Endothelial cell of umbilical vein (primary cell): ENCODE measurements at regions not wholly inside any gene's neighbourhood (a gene's known extent, or its start where the extent isn't known, plus 50 kb on each side); places are given as distances from the start of the nearest gene placed in this dataset.

ENCODE experiments used
- BruUV-seq: library from RNA; stranded (reverse); fragments of 400-500 nt; replicated peaks from 2 replicates; lab custom pipeline; 2021; lab: Mats Ljungman, UMichigan
- CTCF ChIA-PET: fragments of 300-600, 350-600 bp; sonication (Branson Sonifier 250); formaldehyde crosslinking; loops from one replicate; lab custom pipeline; 2021; ENCODE audit warnings: antibody characterized with exemption, inconsistent platforms; lab: Charles Lee
- POLR2A ChIA-PET: fragments of 300-600, 350-600 bp; sonication (Branson Sonifier 250); formaldehyde crosslinking; loops from one replicate; lab custom pipeline; 2021; ENCODE audit warnings: antibody characterized with exemption, inconsistent platforms; lab: Charles Lee
- DNase-seq: peaks from one replicate; pipeline ENCODE4 v3.0.0-alpha.2; 2011; ENCODE audit warnings: low read depth, low spot score
- FAIRE-seq: peaks from 2 replicates; lab custom pipeline; 2011; peaks lifted over from hg19 to GRCh38; lab: Jason Lieb, UNC
- H2AFZ ChIP-seq: 2 replicates; pipeline ENCODE4 v1.6.0; 2012; ENCODE audit warnings: low read depth, low read length, control low read depth, inconsistent platforms
- H3K27ac ChIP-seq: 2 replicates; pipeline ENCODE4 v1.5.1; 2011; ENCODE audit warnings: low read depth, mild to moderate bottlenecking, control low read depth, low read length, moderate library complexity; ENCODE audit not compliant: insufficient read depth
- H3K27me3 ChIP-seq, 2 experiments: 2 replicates each; pipeline versions ENCODE4 v1.6.0 to v1.6.1; 2011; ENCODE audit warnings: low read length in 2 of 2, mixed read lengths in 1 of 2; ENCODE audit not compliant: control insufficient read depth in 2 of 2, insufficient read depth in 2 of 2
- H3K36me3 ChIP-seq, 2 experiments: 2 replicates in 1 of 2; 3 replicates in 1 of 2; pipeline ENCODE4 v1.5.1; 2011; ENCODE audit warnings: low read length in 2 of 2, mild to moderate bottlenecking in 1 of 2, moderate library complexity in 1 of 2; ENCODE audit not compliant: control insufficient read depth in 2 of 2, insufficient read depth in 2 of 2; ENCODE audit errors: extremely low read depth in 1 of 2
- H3K4me1 ChIP-seq: 3 replicates; pipeline ENCODE4 v1.5.1; 2011; ENCODE audit warnings: mild to moderate bottlenecking, low read length; ENCODE audit not compliant: control insufficient read depth, insufficient read depth; ENCODE audit errors: extremely low read depth
- H3K4me2 ChIP-seq: 2 replicates; pipeline ENCODE4 v1.6.1; 2011; ENCODE audit warnings: low read length, control low read depth, mixed read lengths; ENCODE audit not compliant: insufficient read depth
- H3K4me3 ChIP-seq, 3 experiments: fragments of 200-600 bp in 1 of 3; sonication (generic), shearing (Covaris generic) in 1 of 3; replicated peaks in 1 of 3; 2 replicates each; pipeline ENCODE4 v1.5.1; 2011 to 2016; ENCODE audit warnings: control low read depth in 3 of 3, low read length in 3 of 3, mild to moderate bottlenecking in 2 of 3, inconsistent platforms in 1 of 3, low read depth in 1 of 3, moderate library complexity in 1 of 3; ENCODE audit not compliant: insufficient read depth in 1 of 3
- H3K79me2 ChIP-seq: 2 replicates; pipeline ENCODE4 v1.6.0; 2012; ENCODE audit warnings: low read length, inconsistent platforms; ENCODE audit not compliant: control insufficient read depth, insufficient read depth
- H3K9ac ChIP-seq: replicated peaks from 2 replicates; pipeline ENCODE3; 2011; ENCODE audit warnings: low read length, control low read depth; ENCODE audit not compliant: insufficient read depth; ENCODE audit errors: extremely low read depth
- H3K9me1 ChIP-seq: replicated peaks from 3 replicates; pipeline ENCODE4 v1.6.0; 2011; ENCODE audit warnings: mild to moderate bottlenecking, low read length; ENCODE audit not compliant: control insufficient read depth, insufficient read depth; ENCODE audit errors: extremely low read depth
- H3K9me3 ChIP-seq: replicated peaks from 2 replicates; pipeline ENCODE4 v1.5.1; 2012; ENCODE audit warnings: low read length, inconsistent platforms; ENCODE audit not compliant: control insufficient read depth, insufficient read depth
- H4K20me1 ChIP-seq: replicated peaks from 2 replicates; pipeline ENCODE3; 2011; ENCODE audit warnings: mild to moderate bottlenecking, low read length; ENCODE audit not compliant: control insufficient read depth, insufficient read depth; ENCODE audit errors: extremely low read depth
- CTCF ChIP-seq, 2 donors: IDR thresholded peaks; 1 replicate in 1 of 2; 2 replicates in 1 of 2; pipeline ENCODE4 v1.5.1; 2011; ENCODE audit warnings: low read length in 2 of 2, mild to moderate bottlenecking in 2 of 2, moderate library complexity in 2 of 2, control low read depth in 1 of 2, inconsistent platforms in 1 of 2, low read depth in 1 of 2; ENCODE audit not compliant: insufficient read depth in 1 of 2; ENCODE audit errors: extremely low read depth in 1 of 2
- EZH2 ChIP-seq: IDR thresholded peaks from 2 replicates; pipeline ENCODE4 v1.6.1; 2012; ENCODE audit warnings: borderline replicate concordance, low read depth, mild to moderate bottlenecking, moderate library complexity, low read length, inconsistent platforms; ENCODE audit not compliant: severe bottlenecking
- FOS ChIP-seq: IDR thresholded peaks from 2 replicates; pipeline ENCODE4 v1.6.1; 2011; ENCODE audit warnings: mild to moderate bottlenecking, low read length, moderate library complexity, borderline replicate concordance; ENCODE audit not compliant: insufficient read depth
- GATA2 ChIP-seq: IDR thresholded peaks from 2 replicates; pipeline ENCODE4 v1.7.0; 2011; ENCODE audit warnings: low read depth, mild to moderate bottlenecking, moderate library complexity, mixed read lengths, low read length; ENCODE audit not compliant: insufficient read length, insufficient read depth
- JUN ChIP-seq: IDR thresholded peaks from 2 replicates; pipeline ENCODE4 v1.6.1; 2011; ENCODE audit warnings: borderline replicate concordance, low read depth; ENCODE audit not compliant: insufficient read length, insufficient read depth
- MAX ChIP-seq: IDR thresholded peaks from 2 replicates; pipeline ENCODE4 v1.6.1; 2011; ENCODE audit not compliant: insufficient read depth, insufficient read length
- POLR2A ChIP-seq: IDR thresholded peaks from 2 replicates; pipeline ENCODE4 v1.6.1; 2012; ENCODE audit warnings: low read depth, mild to moderate bottlenecking, control low read depth, low read length
- POLR2AphosphoS5 ChIP-seq: IDR thresholded peaks from 2 replicates; pipeline ENCODE4 v1.6.1; 2012; ENCODE audit warnings: low read depth, mild to moderate bottlenecking, control low read depth, low read length, moderate library complexity; ENCODE audit not compliant: insufficient read depth
- dilution Hi-C: fragments of 300-500 bp; cut with MboI; formaldehyde crosslinking; loops from one replicate; pipeline ENCODE4 v1.15.0; 2019; ENCODE audit warnings: low sequenced_read_pairs; ENCODE audit not compliant: extremely low pct_ligation_motif_present
- intact Hi-C: fragments of 100-400 bp; cut with micrococcal nuclease; formaldehyde crosslinking; loops from one replicate; pipeline ENCODE4 v1.10.0; 2022

- H3K9me1 ChIP-seq: no peaks in the 10 kb centered on the region
- no peak overlapping the region for H2AFZ ChIP-seq
- TF ChIP-seq JUN (no peak), CTCF (IDR thresholded peaks at IDR 0.05; ENCODE audit: extremely low read depth in 1 of 2, insufficient read depth in 1 of 2, low read depth in 1 of 2, low read length in 2 of 2) (no peak), POLR2AphosphoS5 (no peak), MAX (no peak), POLR2A (no peak), FOS (no peak)
- dilution Hi-C loops: no loop called here
- no peaks in the 10 kb centered on the region for H3K27me3 ChIP-seq
- intact Hi-C loops: no loop called here
- H3K79me2 ChIP-seq: no peaks in the 10 kb centered on the region
- no peak overlapping the region for H3K9ac ChIP-seq
- CTCF ChIA-PET: no interaction called here
- FAIRE-seq (no peak), DNase-seq (no peak)
- no peaks in the 10 kb centered on the region for H3K9me3 ChIP-seq
- H3K4me3 ChIP-seq: no peak overlapping the region
- H3K27ac ChIP-seq: no peak overlapping the region
- H3K4me2 ChIP-seq: no peak overlapping the region
- no peaks in the 10 kb centered on the region for H3K4me1 ChIP-seq
- POLR2A ChIA-PET: no interaction called here
- no peaks in the 10 kb centered on the region for H4K20me1 ChIP-seq
- BruUV-seq: no TSS peak
- H3K36me3 ChIP-seq: no peaks in the 10 kb centered on the region
These were observed 377.9 kb downstream of the DNAJB9 start for GRCh38 chr7:108947526-108947925.

- no peaks in the 10 kb centered on the region for H3K36me3 ChIP-seq
- H3K27me3 ChIP-seq: no peaks in the 10 kb centered on the region
- DNase-seq (no peak), FAIRE-seq (no peak)
- no peak overlapping the region for H3K27ac ChIP-seq
- no peaks in the 10 kb centered on the region for H3K9me3 ChIP-seq
- dilution Hi-C loops: no loop called here
- H3K4me2 ChIP-seq: no peak overlapping the region
- CTCF ChIA-PET: no interaction called here
- no TSS peak for BruUV-seq
- no peaks in the 10 kb centered on the region for H3K4me1 ChIP-seq
- H3K79me2 ChIP-seq: no peaks in the 10 kb centered on the region
- no peak overlapping the region for H3K4me3 ChIP-seq
- no peak overlapping the region for H3K9ac ChIP-seq
- H3K9me1 ChIP-seq: no peaks in the 10 kb centered on the region
- TF ChIP-seq EZH2 (no peak), GATA2 (no peak)
- H4K20me1 ChIP-seq: no peaks in the 10 kb centered on the region
- POLR2A ChIA-PET: no interaction called here
- intact Hi-C loops: no loop called here
- no peak overlapping the region for H2AFZ ChIP-seq
These were observed 402.3 kb downstream of the DNAJB9 start for GRCh38 chr7:108972004-108972403.
